OCI-LY1 (cell line): ENCODE measurements at regions not wholly inside any gene's neighbourhood (a gene's known extent, or its start where the extent isn't known, plus 50 kb on each side); places are given as distances from the start of the nearest gene placed in this dataset.

Experiments
- CTCF ChIP-seq: fragments of 200-600 bp; sonication (generic), shearing (Covaris generic); IDR thresholded peaks from 2 replicates; pipeline ENCODE4 v1.5.1; 2017; ENCODE audit warnings: mild to moderate bottlenecking, antibody characterized with exemption, low read length, moderate library complexity, mixed read lengths
- EZH2 ChIP-seq: fragments of 200-600 bp; sonication (generic), shearing (Covaris generic); IDR thresholded peaks from 2 replicates; pipeline ENCODE4 v1.8.0; 2017; ENCODE audit warnings: borderline replicate concordance, mixed run types, mild to moderate bottlenecking, antibody characterized with exemption, low read length, moderate library complexity, mixed read lengths

GRCh38 chr5:67795781-67796477 is 419.6 kb upstream of the PIK3R1 start:
- TF ChIP-seq CTCF (no peak), EZH2 (no peak)
